NOMO-1 (cell line): ENCODE measurements at regions not wholly inside any gene's neighbourhood (a gene's known extent, or its start where the extent isn't known, plus 50 kb on each side); places are given as distances from the start of the nearest gene placed in this dataset.

Experiments
- DNase-seq, 2 experiments: peaks; one replicate each; lab custom pipeline; 2025; ENCODE audit not compliant: unreplicated experiment in 2 of 2; lab: John Stamatoyannopoulos, UW

DNA sequence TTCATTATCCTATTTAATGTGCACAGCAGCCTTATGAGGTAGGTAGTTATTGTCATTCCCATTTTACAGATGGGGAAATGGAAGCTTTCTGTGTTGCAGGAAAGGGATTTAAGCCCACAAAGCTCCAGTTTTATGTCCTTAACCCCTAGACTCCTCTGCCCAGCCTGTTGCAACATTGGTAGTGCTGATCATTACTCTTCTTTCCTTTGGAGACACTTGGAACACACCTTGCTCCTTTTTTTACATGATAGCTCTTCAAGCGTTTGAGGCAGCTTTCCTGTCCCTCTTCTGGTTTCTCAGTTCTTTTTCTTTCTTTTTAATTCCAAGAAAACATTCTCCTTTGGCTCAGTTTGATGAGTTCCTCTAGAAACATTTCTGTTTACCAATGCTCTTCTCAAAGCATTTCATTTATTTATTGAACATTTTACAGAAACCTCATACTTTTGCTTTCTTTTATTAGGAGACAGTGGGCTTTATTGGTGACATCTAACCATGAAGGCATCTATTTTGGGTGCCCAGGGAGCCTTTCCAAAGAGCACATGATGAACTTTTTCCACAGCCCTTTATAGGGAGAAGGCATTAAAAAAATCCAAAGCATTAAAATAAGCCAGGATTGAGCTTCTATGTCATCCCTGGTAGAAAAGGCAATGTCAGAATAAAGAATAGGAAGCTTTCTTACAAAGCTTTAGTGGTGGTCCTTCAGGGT lies 218.0 kb downstream of the TMEM38B start:
- no peak for DNase-seq

DNA sequence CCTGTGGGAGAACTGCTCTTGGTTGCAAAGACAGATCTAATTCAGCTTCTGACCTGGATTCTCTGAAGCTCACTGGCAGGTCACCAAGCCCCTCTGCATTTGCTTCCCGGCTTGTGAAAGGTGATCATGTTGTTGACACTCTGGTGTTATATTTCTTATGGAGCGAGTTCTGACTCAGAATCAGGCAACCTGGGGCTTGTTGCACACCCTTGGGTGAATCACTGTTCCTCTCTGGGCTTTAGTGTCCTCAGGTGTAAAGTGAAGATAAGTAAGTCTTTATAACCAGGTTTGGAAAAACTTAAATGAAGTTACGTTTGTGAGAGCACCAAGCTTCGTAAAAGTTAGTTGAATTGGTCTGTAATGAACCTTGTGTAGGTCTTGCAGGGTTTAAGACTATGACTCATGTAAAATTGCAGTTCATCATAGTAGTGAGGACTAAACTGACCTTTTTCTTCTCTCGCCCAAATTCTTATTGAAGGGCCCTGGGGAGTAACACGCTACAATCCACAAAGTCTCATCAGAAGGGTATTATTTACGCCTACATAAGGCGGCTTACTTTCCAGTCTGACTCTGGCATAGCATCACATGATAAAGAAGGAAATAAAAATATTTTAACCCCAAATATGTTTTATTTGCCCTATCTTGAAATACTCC lies 218.6 kb downstream of the TMEM38B start:
- DNase-seq = no peak

DNA sequence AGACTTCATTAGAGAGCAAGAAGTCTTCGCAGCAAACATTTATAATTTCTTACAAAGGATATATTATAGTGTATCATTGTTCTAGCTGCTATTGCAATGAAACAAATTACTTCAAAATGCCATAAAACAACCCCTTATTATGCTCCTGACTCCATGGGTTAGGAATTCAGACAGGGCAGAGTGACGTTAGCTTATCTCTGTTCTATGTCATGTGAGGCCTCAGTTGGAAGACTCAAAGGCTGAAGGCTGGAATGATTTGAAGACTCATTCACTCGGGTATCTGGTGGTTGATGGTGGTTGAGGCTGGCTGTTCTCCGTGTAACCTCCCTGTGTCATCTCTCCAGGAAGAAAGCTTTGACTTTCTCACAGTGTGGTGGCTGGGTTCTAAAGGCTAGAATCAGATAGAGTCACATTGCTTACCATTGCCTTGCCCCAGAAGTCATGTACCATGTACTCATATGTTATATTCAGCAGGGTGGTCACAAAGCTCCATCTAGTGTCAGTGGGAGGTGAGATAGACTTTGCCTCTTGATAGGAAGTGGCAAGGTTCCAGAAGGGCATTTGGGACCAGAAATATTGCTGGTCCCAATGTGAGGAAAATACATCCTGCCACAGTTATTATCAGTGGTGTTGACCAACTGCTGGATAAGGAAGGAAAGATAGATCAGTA lies 226.9 kb downstream of the TMEM38B start:
- DNase-seq = no peak

DNA sequence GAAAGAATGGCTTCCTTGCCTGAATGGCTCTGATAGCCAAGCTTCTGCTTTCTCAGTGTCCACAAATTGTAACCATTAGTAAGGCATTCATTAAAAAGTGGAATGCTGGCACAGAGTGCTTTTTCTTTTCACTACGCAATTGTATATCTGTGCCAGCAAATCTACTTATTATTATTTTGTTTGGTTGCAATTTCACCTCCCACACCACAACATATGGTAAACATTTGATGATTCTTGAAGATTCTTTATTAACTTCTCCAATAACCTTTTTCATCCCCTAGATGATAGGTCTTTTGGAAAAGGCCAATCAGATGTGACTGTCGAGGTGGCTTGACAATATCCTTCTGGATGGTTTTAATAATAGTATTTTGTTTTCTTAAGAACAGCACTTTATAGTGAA lies 234.1 kb downstream of the TMEM38B start:
- no peak for DNase-seq

DNA sequence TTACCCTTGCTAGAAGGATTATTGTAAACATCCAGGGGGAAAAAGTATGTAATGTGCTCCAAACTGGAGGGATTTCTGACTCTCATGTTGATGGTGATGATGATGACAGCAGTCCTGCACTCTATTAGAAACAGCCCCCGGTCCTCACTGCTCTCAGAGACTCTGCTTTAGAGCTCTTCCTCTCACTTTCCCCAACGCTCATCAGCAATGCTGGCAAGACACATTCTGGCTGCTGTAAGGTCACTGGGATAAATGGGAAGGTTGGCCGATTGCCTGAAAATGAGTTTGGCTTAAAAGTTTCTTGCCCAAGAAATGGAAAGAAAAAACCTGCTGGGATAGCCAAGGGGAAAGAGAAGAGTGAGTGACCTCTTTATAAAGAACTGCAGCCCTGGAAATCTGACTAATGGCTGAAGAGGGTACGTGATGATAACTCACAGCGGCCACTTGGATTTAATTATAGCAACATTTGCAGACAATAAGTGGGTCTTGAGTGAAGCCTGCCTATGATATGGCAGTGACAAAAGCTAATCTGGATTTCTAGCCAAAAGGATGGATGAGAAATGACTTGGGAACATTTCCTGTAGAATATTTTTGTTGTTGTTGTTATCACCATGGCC lies 235.8 kb downstream of the TMEM38B start:
- no peak for DNase-seq

DNA sequence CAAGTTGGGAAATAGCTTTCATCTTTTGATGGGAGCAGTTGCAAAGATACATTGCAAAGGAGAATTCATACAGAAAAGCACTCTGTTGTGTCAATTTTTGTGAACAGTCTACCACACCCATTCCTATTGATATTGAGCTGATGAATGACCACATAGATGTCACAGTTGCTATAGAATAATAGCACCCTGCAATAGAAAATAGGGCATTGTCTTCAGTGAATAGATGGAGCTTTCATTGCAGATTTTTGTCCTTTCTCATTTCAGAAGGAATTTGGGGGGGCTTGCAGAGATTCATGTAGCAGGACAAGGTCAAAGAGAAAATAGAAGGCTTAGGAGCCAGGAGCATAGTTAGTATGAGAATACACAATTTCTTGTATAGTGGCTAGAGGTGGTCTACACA lies 237.9 kb downstream of the TMEM38B start:
- no peak for DNase-seq

DNA sequence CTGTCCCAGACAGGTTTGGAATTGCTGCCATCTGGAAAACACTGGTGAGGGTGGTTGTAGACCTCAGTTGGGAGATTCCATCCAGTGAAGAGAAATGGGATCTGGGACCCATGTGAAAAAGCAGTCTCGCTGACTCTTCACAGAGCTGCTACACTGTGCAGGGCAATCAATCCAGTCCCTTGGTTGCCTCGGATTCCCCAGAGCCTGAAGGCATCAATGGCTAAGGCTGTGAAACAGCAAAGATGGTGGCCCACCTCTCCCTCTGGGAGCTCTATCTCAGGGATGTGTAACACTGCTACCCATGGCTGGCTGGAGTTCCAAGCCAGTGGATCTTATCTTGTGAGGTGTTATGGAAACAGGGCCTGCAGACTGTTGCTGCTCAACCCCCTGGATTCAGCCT lies 256.1 kb downstream of the TMEM38B start:
- no peak for DNase-seq

DNA sequence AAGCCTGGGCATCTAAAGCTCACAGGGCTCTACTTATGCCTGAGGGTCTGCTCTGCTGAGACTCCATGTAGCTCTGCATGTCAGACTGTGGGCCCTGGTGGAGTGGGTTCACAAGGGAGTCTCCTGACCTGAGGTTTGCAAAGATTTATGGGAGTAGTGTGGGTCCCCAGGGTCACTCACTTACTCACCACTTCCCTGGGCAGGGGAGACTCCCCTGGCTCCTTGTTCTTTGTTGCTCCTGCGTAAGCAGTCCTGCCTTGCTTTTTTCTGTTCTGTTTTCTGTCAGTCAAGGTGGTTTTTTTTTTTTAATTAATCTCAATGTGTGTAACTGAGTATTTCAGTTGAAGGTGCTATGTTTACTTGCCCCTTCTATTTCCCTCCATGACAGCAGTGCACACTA lies 256.6 kb downstream of the TMEM38B start:
- DNase-seq = no peak

DNA sequence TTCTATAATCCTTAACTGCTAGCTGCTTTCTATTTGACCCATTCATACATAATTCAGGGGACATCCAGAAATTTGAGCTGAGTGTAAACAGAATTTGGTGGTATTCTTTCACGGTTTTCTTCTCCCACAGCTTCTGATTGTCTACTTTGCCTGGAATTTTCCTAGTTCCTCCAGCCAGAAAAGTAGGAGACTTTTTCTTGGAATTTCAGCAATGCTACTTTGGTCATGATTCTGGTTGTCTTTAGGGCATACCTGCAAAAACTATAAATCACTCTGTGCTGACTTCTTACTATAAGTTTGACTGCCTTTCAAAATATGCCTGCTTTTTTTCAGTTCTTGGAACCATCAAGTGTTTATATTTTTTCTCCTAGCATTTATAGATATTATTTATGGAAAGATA lies 260.2 kb downstream of the TMEM38B start:
- no peak for DNase-seq

DNA sequence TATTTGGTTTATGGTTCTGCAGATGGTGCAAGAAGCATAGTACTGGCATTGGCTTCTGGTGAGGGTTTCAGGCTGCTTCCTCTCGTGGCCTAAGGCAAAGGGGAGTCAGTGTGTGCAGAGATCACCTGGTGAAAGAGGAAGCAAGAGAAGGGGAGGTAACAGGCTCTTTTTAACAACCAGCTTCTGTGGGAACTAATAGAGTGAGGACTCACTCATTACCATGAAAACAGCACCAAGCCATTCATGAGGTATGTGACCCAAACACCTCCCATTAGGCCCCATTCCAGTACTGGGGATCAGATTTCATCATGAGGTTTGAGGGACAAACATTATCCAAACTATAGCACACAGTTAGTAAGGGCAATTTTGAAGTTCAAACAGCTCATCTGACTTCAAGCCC lies 263.5 kb downstream of the TMEM38B start:
- DNase-seq = no peak

DNA sequence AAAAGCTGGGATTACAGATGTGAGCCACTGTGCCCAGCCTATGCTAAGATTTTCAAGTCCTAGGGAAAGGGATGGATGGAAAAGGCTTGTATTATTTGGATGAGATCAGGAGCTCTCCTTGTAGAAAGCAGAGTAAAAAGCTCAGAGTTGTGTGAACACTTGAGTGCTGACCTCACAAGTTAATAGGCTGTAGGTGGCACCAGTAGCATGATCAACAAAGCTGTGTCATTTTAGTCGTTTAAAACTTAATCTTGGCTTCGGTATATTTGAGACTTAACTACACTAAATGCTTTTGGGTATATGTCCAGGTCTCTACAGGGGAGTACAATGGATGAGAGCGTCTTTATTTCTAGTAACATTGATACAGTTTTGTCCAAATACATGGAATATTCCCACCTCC lies 264.2 kb downstream of the TMEM38B start:
- DNase-seq = no peak

DNA sequence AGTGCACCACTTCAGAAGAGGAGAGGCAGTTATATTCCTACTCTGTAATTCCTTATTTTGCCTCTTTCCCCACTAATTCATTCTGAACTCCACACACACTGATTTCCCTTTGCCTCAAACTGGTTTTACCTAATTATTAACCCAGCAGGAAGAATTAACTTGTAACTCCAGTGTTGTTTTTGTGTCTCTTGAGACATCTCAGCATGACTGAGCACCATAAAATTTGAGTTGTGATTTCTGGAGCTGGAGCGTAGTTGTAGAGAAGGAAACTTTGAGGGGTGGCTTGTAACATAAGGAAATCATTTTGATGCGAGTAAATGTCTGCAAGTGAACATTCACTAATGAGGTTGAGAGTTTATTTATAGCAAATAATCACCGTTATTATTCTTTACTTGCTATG lies 265.2 kb downstream of the TMEM38B start:
- no peak for DNase-seq

DNA sequence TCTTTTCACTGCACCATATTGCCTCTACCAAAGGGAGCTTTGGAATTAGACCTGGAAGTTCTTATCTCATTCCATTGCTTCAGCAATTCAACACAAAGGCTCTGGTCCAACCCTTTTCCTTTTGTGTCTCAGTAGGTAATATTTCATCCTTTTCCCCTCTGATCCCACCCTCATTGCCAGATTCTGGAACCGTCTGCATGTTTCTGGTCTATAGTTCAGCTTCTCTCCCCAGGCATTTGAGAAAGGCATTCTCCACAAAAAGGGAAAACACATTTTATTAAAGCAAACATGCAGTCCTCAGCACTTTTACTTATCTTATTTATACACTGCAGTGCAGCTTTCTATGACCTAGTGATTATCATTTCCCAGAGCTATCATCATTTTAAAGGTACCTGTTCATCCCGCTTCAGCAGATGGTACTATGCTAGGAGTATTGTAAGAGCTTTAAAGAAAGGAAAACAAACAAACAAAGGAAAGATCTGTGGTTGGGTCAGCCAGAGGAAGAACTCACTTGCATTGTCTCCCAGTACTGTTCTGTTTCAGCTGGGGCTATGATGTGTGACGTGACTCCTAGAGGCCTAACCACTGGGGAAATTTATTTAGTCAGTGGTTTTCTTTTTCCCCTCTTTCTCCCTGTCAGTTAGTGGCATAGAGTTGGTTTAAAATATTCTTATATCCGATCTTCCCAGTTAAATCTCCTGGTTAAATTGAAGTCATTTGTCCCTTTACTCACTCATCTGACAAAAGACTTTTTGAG lies 269.2 kb downstream of the TMEM38B start:
- no peak for DNase-seq

DNA sequence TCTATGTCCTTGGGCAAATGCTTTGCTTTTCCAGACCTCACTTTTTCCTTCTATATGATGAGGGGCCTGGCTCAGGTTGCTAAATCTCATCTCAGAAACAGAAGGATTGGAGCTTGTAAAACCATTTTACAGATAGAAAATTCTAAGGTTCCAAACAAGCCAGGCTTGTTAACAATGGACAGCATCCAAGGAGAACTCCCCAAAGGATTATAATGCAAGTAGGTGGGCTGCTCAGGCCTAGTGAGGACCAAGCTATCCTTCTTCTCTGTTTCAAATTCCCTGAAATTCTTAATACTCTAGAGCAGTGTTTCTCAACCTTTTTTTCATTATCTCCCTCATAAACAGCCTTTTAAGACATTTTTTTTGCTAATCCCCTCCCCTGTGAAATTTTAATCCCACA lies 269.8 kb downstream of the TMEM38B start:
- DNase-seq = no peak

DNA sequence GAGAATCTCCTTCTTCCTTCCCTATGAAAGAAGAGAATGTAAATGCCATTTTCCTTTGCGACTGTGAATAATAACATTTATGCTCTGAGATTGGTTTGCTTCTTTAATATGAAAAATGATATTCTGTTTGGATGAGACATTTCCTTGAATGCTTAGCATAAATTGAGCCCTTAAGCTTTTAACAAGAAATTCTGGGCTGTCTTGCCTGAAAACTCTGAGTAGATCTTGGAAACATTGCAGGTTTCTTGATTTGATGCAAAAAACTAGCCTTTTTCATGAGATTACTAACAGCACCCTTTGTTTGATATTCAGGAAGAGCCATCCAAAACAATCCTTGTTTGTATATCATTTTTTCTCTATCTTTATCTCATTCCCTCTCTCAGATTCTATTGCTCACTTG lies 272.5 kb downstream of the TMEM38B start:
- DNase-seq = no peak

DNA sequence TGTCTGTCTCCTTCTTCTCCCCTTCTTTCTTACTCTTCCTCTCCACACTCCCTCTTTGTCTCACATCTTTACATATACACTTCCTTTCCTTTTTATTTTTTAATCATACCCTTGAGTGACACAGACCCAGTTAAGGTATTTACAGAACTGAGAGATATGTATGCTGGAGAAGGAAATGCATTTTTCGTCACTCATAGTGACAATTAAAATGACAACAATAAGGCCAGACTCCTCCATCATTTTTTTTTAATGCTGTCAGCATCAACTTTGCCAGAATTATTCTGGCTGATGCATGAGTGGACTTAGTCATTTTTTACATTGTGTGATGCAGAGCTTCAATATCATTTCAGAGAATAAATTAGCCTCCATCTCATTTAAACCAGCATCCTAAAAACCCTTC lies 272.9 kb downstream of the TMEM38B start:
- no peak for DNase-seq

DNA sequence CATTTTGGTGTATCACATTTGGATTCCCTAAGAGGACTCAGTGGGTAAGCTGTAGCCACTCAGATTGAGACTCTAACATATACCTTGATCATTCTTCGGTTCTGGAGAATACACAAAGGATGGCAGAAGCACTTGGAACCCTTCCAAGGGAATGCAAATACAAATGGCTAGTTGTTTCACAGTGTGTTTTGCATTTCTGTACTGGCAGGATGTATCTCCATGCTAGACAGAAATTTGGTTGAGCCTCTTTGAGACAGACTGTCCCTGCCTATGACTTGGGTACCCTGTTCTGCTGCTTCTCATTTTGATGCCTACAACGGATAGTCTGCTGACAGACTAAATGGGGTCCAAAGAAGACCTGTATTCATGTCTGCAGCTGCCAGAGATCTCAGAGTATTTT lies 273.5 kb downstream of the TMEM38B start:
- DNase-seq = no peak

DNA sequence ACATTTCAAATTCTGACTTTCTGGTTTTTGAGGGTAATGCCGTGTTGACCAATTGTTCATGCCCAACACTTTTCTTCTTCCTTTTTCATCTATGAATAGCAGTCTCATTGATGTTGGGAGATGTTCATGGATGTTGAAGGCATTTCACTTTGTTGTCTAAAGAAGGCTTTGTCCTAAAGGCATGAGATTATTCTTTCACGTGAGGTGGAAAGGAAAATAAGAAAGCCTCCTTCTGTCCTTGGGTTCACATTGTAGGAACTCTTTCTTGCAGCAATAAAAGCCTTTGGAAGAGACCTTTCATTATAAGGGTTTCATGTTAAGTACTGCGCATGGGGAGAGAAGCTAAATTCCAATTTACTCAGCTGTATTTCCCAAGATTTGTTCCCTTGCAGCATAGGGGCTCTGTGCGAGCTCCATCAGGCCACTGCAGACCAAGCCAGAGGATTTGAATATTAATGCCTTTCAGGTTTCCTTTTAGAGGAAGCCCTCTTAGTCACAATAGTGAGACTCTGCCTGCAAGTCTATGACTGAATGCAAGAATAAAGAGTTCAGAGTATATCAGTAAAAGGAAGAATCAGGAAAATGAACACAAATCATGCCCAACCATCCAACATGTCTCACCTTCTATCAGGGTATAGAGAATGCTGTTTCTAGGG lies 274.6 kb downstream of the TMEM38B start:
- no peak for DNase-seq

DNA sequence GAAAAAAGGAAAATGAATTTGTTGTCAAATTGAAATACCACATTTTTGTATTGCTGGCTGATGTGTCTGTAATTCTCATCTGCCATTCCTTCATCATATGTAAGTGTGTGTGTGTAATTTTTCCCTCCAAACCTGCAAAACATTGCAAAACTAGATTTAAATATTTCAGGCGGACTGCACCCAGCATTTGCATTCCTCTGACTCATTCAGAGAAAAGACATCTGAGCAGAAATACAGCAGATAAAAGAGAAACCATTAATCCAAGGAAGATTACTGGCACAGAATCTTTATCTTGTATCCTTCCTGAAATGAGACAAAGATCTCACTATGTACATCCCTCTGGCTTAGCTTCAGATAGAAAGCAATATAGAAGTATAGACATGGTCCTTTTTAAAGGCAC lies 275.3 kb downstream of the TMEM38B start:
- no peak for DNase-seq

DNA sequence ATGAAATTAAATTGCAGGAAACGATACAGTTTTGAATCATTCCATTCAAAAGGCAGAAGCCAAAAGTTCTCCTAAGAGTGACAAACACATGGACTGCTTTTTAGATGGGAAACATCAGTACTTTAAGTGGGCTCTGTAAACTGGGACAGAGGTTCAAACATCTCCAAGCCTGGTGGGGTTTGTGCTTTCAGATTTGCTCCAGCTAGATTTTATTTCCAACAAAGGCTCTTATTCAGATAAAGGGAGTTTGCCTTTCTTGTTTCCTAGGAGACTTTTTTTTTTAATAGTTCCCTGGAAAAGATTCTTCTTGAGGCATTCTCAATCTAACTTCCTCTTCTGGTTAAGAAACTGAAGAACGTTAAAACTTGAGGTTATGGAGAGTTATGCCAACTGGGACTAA lies 277.6 kb downstream of the TMEM38B start:
- DNase-seq = peak in 1 of 2 experiments; percentile 19
